HG03432 (cell line): ENCODE measurements at regions not wholly inside any gene's neighbourhood (a gene's known extent, or its start where the extent isn't known, plus 50 kb on each side); places are given as distances from the start of the nearest gene placed in this dataset.
"Not testable (repeated sequence)": the region's sequence is repeated elsewhere in the genome, so short reads cannot be mapped to it uniquely, and the experiment has no call there.

Experiments
- ATAC-seq: cut with Tn5 transposase; IDR thresholded peaks from one replicate; pipeline ENCODE4 v1.9.1; 2021; ENCODE audit warnings: mild to moderate bottlenecking, moderate library complexity; ENCODE audit not compliant: unreplicated experiment

- ATAC-seq, result no peak
Measured at GRCh38 chr12:25788707-25789442, 169.6 kb upstream of the RASSF8 start.

GRCh38 chr12:25789541-25789944 lies 168.9 kb upstream of the RASSF8 start:
- no peak for ATAC-seq

- no peak for ATAC-seq
Measured at GRCh38 chr12:25792031-25792430, 166.5 kb upstream of the RASSF8 start.

GRCh38 chr12:25793196-25793595 lies 165.3 kb upstream of the RASSF8 start:
- ATAC-seq, result no peak

GRCh38 chr12:25794571-25794970 lies 163.9 kb upstream of the RASSF8 start:
- no peak for ATAC-seq

GRCh38 chr12:25796523-25797000 lies 161.9 kb upstream of the RASSF8 start:
- ATAC-seq, result no peak

- no peak for ATAC-seq
Measured at GRCh38 chr12:25797386-25797785, 161.1 kb upstream of the RASSF8 start.

GRCh38 chr12:25797949-25798348 lies 160.5 kb upstream of the RASSF8 start:
- ATAC-seq, result no peak

- no peak for ATAC-seq
Measured at GRCh38 chr12:25800101-25800500, 158.4 kb upstream of the RASSF8 start.

- ATAC-seq, result no peak
Measured at GRCh38 chr12:25801734-25802133, 156.7 kb upstream of the RASSF8 start.

GRCh38 chr12:25802143-25802542 lies 156.3 kb upstream of the RASSF8 start:
- ATAC-seq, result no peak

GRCh38 chr12:25803029-25803664 lies 155.3 kb upstream of the RASSF8 start:
- not testable (repeated sequence) for ATAC-seq

GRCh38 chr12:25804286-25804685 lies 154.2 kb upstream of the RASSF8 start:
- ATAC-seq, result not testable (repeated sequence)

GRCh38 chr12:25806271-25806670 lies 152.2 kb upstream of the RASSF8 start:
- ATAC-seq, result no peak

GRCh38 chr12:25808604-25809003 lies 149.9 kb upstream of the RASSF8 start:
- no peak for ATAC-seq

GRCh38 chr12:25810683-25811082 lies 147.8 kb upstream of the RASSF8 start:
- ATAC-seq, result no peak

GRCh38 chr12:25811656-25812126 lies 146.8 kb upstream of the RASSF8 start:
- ATAC-seq, result peak; percentile 60

- no peak for ATAC-seq
Measured at GRCh38 chr12:25812295-25812694, 146.2 kb upstream of the RASSF8 start.

- ATAC-seq, result no peak
Measured at GRCh38 chr12:25813843-25814242, 144.6 kb upstream of the RASSF8 start.

- no peak for ATAC-seq
Measured at GRCh38 chr12:25816637-25817036, 141.8 kb upstream of the RASSF8 start.

- no peak for ATAC-seq
Measured at GRCh38 chr12:25817166-25817565, 141.3 kb upstream of the RASSF8 start.
